ENCODE measurements at regions not wholly inside any gene's neighbourhood (a gene's known extent, or its start where the extent isn't known, plus 50 kb on each side); places are given as distances from the start of the nearest gene placed in this dataset.

DNA sequence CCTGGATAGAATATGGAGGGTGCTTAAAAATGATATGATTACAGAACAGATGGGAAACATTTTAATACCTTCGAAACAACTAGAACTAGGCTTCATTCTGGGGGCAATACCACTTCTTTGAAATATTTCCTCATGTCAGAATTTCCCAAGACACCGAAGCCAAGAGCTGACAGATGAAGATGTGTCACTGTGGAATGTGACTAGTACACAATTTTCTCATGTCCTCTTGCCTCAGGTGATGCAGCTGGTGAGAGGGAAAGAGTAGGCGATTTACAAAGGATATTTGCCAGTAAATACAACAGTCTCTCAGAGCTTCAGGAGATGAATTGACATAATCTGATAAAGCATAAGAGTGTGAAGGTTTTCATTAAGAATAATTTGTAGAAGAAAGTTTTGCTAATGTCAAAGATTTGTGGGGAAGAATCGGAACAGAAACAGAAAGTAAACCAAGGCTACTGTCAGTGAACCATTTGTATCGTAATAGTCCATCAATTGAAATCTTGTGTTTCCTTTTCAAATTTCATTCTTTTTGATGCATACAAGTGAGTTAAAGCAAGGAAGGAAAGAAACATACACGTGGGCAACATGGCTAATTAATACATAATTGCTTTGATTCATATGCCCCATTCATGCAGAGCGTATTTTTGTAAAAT lies 164.7 kb upstream of the CCN2 start:
- peak overlapping the region; percentile 30; the same call in 1 of the 2 replicates for H3K4me2 ChIP-seq (ENCODE audit: control insufficient read depth, insufficient read depth)
- ATAC-seq = no peak
- TF ChIP-seq NFIC (IDR thresholded peaks at IDR 0.05; ENCODE audit: low read depth, low read length) (no peak), NRF1 (conservative IDR thresholded peaks at IDR 0.05; ENCODE audit: low read depth, low read length) (no peak), MLLT1 (IDR thresholded peaks at IDR 0.05) (no peak), CHD4 (IDR thresholded peaks at IDR 0.05) (no peak), ETV6 (conservative IDR thresholded peaks at IDR 0.05 in 1 of 2, IDR thresholded peaks at IDR 0.05 in 1 of 2; ENCODE audit: borderline replicate concordance in 1 of 2, low read depth in 1 of 2) (no peak), ESRRA (IDR thresholded peaks at IDR 0.05; ENCODE audit: low read length) (no peak), WRNIP1 (IDR thresholded peaks at IDR 0.05; ENCODE audit: borderline replicate concordance, low read depth, low read length) (no peak), SUZ12 (IDR thresholded peaks at IDR 0.05; ENCODE audit: unreplicated experiment) (no peak), STAT1 (conservative IDR thresholded peaks at IDR 0.05) (no peak), IRF5 (IDR thresholded peaks at IDR 0.05; ENCODE audit: borderline replicate concordance) (no peak)
- TF ChIP-seq, protein P1, sequence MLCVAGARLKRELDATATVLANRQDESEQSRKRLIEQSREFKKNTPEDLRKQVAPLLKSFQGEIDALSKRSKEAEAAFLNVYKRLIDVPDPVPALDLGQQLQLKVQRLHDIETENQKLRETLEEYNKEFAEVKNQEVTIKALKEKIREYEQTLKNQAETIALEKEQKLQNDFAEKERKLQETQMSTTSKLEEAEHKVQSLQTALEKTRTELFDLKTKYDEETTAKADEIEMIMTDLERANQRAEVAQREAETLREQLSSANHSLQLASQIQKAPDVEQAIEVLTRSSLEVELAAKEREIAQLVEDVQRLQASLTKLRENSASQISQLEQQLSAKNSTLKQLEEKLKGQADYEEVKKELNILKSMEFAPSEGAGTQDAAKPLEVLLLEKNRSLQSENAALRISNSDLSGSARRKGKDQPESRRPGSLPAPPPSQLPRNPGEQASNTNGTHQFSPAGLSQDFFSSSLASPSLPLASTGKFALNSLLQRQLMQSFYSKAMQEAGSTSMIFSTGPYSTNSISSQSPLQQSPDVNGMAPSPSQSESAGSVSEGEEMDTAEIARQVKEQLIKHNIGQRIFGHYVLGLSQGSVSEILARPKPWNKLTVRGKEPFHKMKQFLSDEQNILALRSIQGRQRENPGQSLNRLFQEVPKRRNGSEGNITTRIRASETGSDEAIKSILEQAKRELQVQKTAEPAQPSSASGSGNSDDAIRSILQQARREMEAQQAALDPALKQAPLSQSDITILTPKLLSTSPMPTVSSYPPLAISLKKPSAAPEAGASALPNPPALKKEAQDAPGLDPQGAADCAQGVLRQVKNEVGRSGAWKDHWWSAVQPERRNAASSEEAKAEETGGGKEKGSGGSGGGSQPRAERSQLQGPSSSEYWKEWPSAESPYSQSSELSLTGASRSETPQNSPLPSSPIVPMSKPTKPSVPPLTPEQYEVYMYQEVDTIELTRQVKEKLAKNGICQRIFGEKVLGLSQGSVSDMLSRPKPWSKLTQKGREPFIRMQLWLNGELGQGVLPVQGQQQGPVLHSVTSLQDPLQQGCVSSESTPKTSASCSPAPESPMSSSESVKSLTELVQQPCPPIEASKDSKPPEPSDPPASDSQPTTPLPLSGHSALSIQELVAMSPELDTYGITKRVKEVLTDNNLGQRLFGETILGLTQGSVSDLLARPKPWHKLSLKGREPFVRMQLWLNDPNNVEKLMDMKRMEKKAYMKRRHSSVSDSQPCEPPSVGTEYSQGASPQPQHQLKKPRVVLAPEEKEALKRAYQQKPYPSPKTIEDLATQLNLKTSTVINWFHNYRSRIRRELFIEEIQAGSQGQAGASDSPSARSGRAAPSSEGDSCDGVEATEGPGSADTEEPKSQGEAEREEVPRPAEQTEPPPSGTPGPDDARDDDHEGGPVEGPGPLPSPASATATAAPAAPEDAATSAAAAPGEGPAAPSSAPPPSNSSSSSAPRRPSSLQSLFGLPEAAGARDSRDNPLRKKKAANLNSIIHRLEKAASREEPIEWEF (IDR thresholded peaks at IDR 0.05; ENCODE audit: insufficient replicate concordance, low read depth, low read length) = no peak
- TF ChIP-seq, protein P2, sequence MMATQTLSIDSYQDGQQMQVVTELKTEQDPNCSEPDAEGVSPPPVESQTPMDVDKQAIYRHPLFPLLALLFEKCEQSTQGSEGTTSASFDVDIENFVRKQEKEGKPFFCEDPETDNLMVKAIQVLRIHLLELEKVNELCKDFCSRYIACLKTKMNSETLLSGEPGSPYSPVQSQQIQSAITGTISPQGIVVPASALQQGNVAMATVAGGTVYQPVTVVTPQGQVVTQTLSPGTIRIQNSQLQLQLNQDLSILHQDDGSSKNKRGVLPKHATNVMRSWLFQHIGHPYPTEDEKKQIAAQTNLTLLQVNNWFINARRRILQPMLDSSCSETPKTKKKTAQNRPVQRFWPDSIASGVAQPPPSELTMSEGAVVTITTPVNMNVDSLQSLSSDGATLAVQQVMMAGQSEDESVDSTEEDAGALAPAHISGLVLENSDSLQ (IDR thresholded peaks at IDR 0.05) = no peak

More for the DNA sequence above, 164.7 kb upstream of the CCN2 start:
- no peak for DNase-seq (ENCODE audit: low read depth, low spot score)
- no peak overlapping the region for H2AFZ ChIP-seq (ENCODE audit: control insufficient read depth, low read depth, low read length)
- H3K27me3 ChIP-seq (replicated peaks in 1 of 2; ENCODE audit: control insufficient read depth in 2 of 2, insufficient read depth in 2 of 2, low read length in 1 of 2) = no peaks in the 10 kb centered on the region
- ChIA-PET SMC1A (ENCODE audit: uncharacterized antibody, unreplicated experiment) (interaction anchor here (1.8 kb wide), 1 partner anchor 30 kb away, joined by 4 read pairs; no protein-coding TSS in a partner anchor), CTCF (no interaction called here), POLR2A (no interaction called here), RAD21 (ENCODE audit: unreplicated experiment) (no interaction called here)
- H3K4me1 ChIP-seq (ENCODE audit: control insufficient read depth, insufficient read depth, low read length) = no peaks in the 10 kb centered on the region
- no peaks in the 10 kb centered on the region for H3K9me3 ChIP-seq (replicated peaks; ENCODE audit: control insufficient read depth, insufficient read depth, low read length)
- BruUV-seq (replicated peaks) = no TSS peak
- H4K20me1 ChIP-seq (ENCODE audit: control insufficient read depth, insufficient read depth) = no peaks in the 10 kb centered on the region
- 35% methylated on average over 7 of the region's 7 CpGs for WGBS (ENCODE audit: insufficient coverage, insufficient replicate concordance, low lambda C conversion rate, missing lambda C conversion rate)
- no peaks in the 10 kb centered on the region for H3K36me3 ChIP-seq (ENCODE audit: control insufficient read depth in 2 of 2, insufficient read depth in 2 of 2, low read length in 1 of 2)
- no peak overlapping the region for H3K9ac ChIP-seq (ENCODE audit: control insufficient read depth, insufficient read depth, low read length)
- H3K79me2 ChIP-seq (ENCODE audit: control insufficient read depth, insufficient read depth, low read length) = no peaks in the 10 kb centered on the region
- in situ Hi-C loops (cut with MboI) (no loop called here), intact Hi-C loops (cut with micrococcal nuclease; ENCODE audit: unreplicated experiment) (no loop called here)
- no peak overlapping the region for H3K27ac ChIP-seq (ENCODE audit: control insufficient read depth, insufficient read depth)
- H3K4me3 ChIP-seq = no peak overlapping the region; the same call in 1 of the 2 replicates
- peak; percentile 18 for FAIRE-seq

Measured in GM12878 (cell line).